Pulmonary artery endothelial cell (primary cell): ENCODE measurements at regions not wholly inside any gene's neighbourhood (a gene's known extent, or its start where the extent isn't known, plus 50 kb on each side); places are given as distances from the start of the nearest gene placed in this dataset.
A peak's percentile ranks its signal among the peaks of the same experiment; 100 is the strongest.

Experiments
- DNase-seq: peaks from one replicate; pipeline ENCODE4 v3.0.0-alpha.2; 2011; ENCODE audit warnings: low read depth, low spot score

GRCh38 chr3:194768586-194768985 is 82.9 kb downstream of the FAM43A start:
- no peak for DNase-seq

GRCh38 chr3:194769020-194769643 is 83.4 kb downstream of the FAM43A start:
- peak; percentile 92 for DNase-seq

- DNase-seq, result no peak
Measured at GRCh38 chr3:194772241-194773000, 86.7 kb downstream of the FAM43A start.

- no peak for DNase-seq
Measured at GRCh38 chr3:194773216-194773615, 87.5 kb downstream of the FAM43A start.

- DNase-seq, result no peak
Measured at GRCh38 chr3:194773771-194774455, 88.2 kb downstream of the FAM43A start.

GRCh38 chr3:194775266-194775665 is 89.6 kb downstream of the FAM43A start:
- DNase-seq, result no peak

GRCh38 chr3:194775731-194776130 is 90.0 kb downstream of the FAM43A start:
- no peak for DNase-seq

GRCh38 chr3:194777729-194778128 is 92.0 kb downstream of the FAM43A start:
- no peak for DNase-seq

GRCh38 chr3:194779729-194780224 is 94.1 kb downstream of the FAM43A start:
- DNase-seq, result no peak

GRCh38 chr3:194780706-194781105 is 95.0 kb downstream of the FAM43A start:
- no peak for DNase-seq

- DNase-seq, result no peak
Measured at GRCh38 chr3:194781617-194782016, 95.9 kb downstream of the FAM43A start.

GRCh38 chr3:194782698-194783404 is 97.2 kb downstream of the FAM43A start:
- DNase-seq, result no peak

GRCh38 chr3:194784361-194784760 is 98.7 kb downstream of the FAM43A start:
- DNase-seq, result no peak

GRCh38 chr3:194785315-194785714 is 99.6 kb downstream of the FAM43A start:
- no peak for DNase-seq

GRCh38 chr3:194787072-194787471 is 101.4 kb downstream of the FAM43A start:
- DNase-seq, result no peak

GRCh38 chr3:194787650-194788049 is 102.0 kb downstream of the FAM43A start:
- DNase-seq, result no peak

- no peak for DNase-seq
Measured at GRCh38 chr3:194792368-194792767, 106.7 kb downstream of the FAM43A start.

- no peak for DNase-seq
Measured at GRCh38 chr3:194797555-194798250, 112.0 kb downstream of the FAM43A start.

- DNase-seq, result no peak
Measured at GRCh38 chr3:194798486-194798885, 112.8 kb downstream of the FAM43A start.

- DNase-seq, result no peak
Measured at GRCh38 chr3:194800002-194800401, 114.3 kb downstream of the FAM43A start.
